PC-3 (cell line): ENCODE measurements at regions not wholly inside any gene's neighbourhood (a gene's known extent, or its start where the extent isn't known, plus 50 kb on each side); places are given as distances from the start of the nearest gene placed in this dataset.

Source experiments
- EZH2 ChIP-seq: fragments of 300-600 bp; sonication (generic); IDR thresholded peaks from one replicate; pipeline ENCODE4 v1.6.1; 2017; ENCODE audit warnings: antibody characterized with exemption, mild to moderate bottlenecking, low read length; ENCODE audit not compliant: unreplicated experiment
- EZH2phosphoT487 ChIP-seq: fragments of 300-600 bp; sonication (generic); IDR thresholded peaks from 2 replicates; pipeline ENCODE4 v1.6.1; 2018; ENCODE audit warnings: mild to moderate bottlenecking, antibody characterized with exemption, low read length, borderline replicate concordance
- TF ChIP-seq, protein P1 (sequence below): fragments of 300-600 bp; sonication (generic); conservative IDR thresholded peaks from 2 replicates; pipeline ENCODE4 v1.5.1; 2017; ENCODE audit warnings: antibody characterized with exemption, low read depth, mild to moderate bottlenecking, low read length

DNA sequence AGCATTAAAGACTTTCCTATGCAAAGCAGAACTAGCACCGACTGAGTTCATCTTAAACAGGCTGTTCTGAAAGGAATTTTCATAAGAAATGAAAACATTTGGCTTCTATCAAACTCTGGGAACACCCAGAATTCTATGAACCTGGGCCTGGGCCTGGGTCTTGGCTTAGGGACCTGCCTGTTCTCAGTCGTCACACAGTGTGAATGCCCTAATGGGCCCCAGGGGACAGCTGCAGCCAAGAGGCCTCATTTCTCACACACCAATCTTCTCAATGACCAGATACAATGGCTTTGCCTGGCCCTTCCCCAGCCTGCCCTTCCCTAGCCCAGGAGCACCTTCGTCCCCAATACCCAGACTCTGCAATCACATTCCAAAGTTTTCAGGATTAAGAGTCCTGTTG lies 234.9 kb upstream of the ARHGAP20 start:
- TF ChIP-seq, protein P1, sequence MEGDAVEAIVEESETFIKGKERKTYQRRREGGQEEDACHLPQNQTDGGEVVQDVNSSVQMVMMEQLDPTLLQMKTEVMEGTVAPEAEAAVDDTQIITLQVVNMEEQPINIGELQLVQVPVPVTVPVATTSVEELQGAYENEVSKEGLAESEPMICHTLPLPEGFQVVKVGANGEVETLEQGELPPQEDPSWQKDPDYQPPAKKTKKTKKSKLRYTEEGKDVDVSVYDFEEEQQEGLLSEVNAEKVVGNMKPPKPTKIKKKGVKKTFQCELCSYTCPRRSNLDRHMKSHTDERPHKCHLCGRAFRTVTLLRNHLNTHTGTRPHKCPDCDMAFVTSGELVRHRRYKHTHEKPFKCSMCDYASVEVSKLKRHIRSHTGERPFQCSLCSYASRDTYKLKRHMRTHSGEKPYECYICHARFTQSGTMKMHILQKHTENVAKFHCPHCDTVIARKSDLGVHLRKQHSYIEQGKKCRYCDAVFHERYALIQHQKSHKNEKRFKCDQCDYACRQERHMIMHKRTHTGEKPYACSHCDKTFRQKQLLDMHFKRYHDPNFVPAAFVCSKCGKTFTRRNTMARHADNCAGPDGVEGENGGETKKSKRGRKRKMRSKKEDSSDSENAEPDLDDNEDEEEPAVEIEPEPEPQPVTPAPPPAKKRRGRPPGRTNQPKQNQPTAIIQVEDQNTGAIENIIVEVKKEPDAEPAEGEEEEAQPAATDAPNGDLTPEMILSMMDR: no peak
- TF ChIP-seq EZH2phosphoT487 (no peak), EZH2 (no peak)
